ENCODE measurements at regions not wholly inside any gene's neighbourhood (a gene's known extent, or its start where the extent isn't known, plus 50 kb on each side); places are given as distances from the start of the nearest gene placed in this dataset.

GRCh38 chr6:8361259-8361658, 74.1 kb downstream of the SLC35B3 start:
- TF ChIP-seq POLR2A (IDR thresholded peaks at IDR 0.05; ENCODE audit: low read depth, low read length) (no peak), POLR2AphosphoS5 (IDR thresholded peaks at IDR 0.05; ENCODE audit: low read depth, low read length) (no peak), TAF1 (IDR thresholded peaks at IDR 0.05; ENCODE audit: low read depth, low read length) (no peak)
